Heart left ventricle (tissue), 16 donors: ENCODE measurements at regions not wholly inside any gene's neighbourhood (a gene's known extent, or its start where the extent isn't known, plus 50 kb on each side); places are given as distances from the start of the nearest gene placed in this dataset.

Experiments used
- ATAC-seq, 4 donors: fragments of 200-7000 bp; cut with Tn5 transposase; one replicate each; pipeline ENCODE4 v1.9.1; 2020 to 2022; ENCODE audit warnings: moderate library complexity in 4 of 4, mild to moderate bottlenecking in 3 of 4, moderate number of reproducible peaks in 1 of 4
- DNase-seq, 5 donors: peaks; one replicate each; pipeline ENCODE4 v3.0.0-alpha.2; 2020
- H3K27ac ChIP-seq, 12 donors: fragments of 200-600 bp; sonication (generic) in 4 of 12; one replicate each; pipeline versions ENCODE4 v1.5.0 to v1.8.0; 2016 to 2022; ENCODE audit warnings: mild to moderate bottlenecking in 2 of 12
- H3K27me3 ChIP-seq, 9 donors: fragments of 200-600 bp; sonication (generic) in 2 of 9; one replicate each; pipeline versions ENCODE4 v1.5.1 to v1.8.0; 2016 to 2022; ENCODE audit warnings: mild to moderate bottlenecking in 3 of 9
- H3K36me3 ChIP-seq, 9 donors: fragments of 200-600 bp; sonication (generic) in 2 of 9; one replicate each; pipeline versions ENCODE4 v1.5.0 to v1.8.0; 2018 to 2022; ENCODE audit warnings: mild to moderate bottlenecking in 2 of 9
- H3K4me1 ChIP-seq, 12 donors: fragments of 200-600 bp; sonication (generic) in 4 of 12; one replicate each; pipeline versions ENCODE4 v1.5.0 to v1.8.0; 2016 to 2022; ENCODE audit warnings: mild to moderate bottlenecking in 3 of 12
- H3K4me3 ChIP-seq, 12 donors: fragments of 200-600 bp; sonication (generic) in 4 of 12; one replicate each; pipeline versions ENCODE4 v1.5.0 to v1.8.0; 2017 to 2022; ENCODE audit warnings: mild to moderate bottlenecking in 9 of 12, moderate library complexity in 4 of 12
- H3K9me3 ChIP-seq, 12 donors: fragments of 200-600 bp; sonication (generic) in 4 of 12; one replicate each; pipeline versions ENCODE4 v1.5.0 to v1.8.0; 2016 to 2022; ENCODE audit warnings: mild to moderate bottlenecking in 1 of 12
- POLR2A ChIP-seq, 2 donors: fragments of 450-650 bp; IDR thresholded peaks; one replicate each; pipeline ENCODE4 v1.6.1; 2017; ENCODE audit warnings: antibody characterized with exemption in 2 of 2, mild to moderate bottlenecking in 2 of 2, moderate library complexity in 2 of 2
- WGBS, 4 donors: extraction: QIAGEN DNeasy Blood & Tissue Kit in 2 of 4; methylation state at CpG; one replicate each; pipeline versions ENCODE4 v1.1.5 to v1.1.7; 2013 to 2018; 5-methylcytosine and 5-hydroxymethylcytosine counted together
- intact Hi-C, 10 donors: fragments of 100-400 bp; cut with DNase I; formaldehyde crosslinking; loops; one replicate each; pipeline versions ENCODE4 v1.11.1 to v1.14.2; 2022
- TF ChIP-seq, protein P1 (sequence below), 12 donors: fragments of 200-600 bp; sonication (generic) in 4 of 12; IDR thresholded peaks; one replicate each; pipeline versions ENCODE4 v1.5.0 to v1.8.0; 2018 to 2022; ENCODE audit warnings: antibody characterized with exemption in 12 of 12, mild to moderate bottlenecking in 5 of 12
- donor health status: ischemic (EF 13 %, LVEDD 7.1; RV severe dilation, severe dysfunction).
- donor health status: healthy with polysubstance abuse.
- donor health status: DM: no; HTN: yes; CAD: no.
- donor health status: DM: no; HTN: no; CAD: no.
- donor health status: ischemic (EF 25% LVEDD 6.9; RV normal size, moderate dysfunction).
- donor health status: ischemic (EF 25% LVEDD 5.7; RV mildly dilated, moderate dysfunction).
- donor health status: healthy.
- donor health status: DM: yes; HTN: yes; CAD: no.
- donor health status: ischemic (EF 35%, LVEDD 5.7; RV mildly dilated, moderate dysfunction).
- donor health status: nonischemic (EF 11% LVEDD 7.7; RV severe dilation, severe dysfunction).
- donor health status: DM: yes; HTN: yes; CAD: no.
- donor health status: PGD.
- donor health status: ischemic (EF 29% LVEDD 5.4; RV normal size, mild dysfunction).
- donor health status: nonischemic (EF 23%, LVEDD 6.1; RV moderate dilation, normal function).

DNA sequence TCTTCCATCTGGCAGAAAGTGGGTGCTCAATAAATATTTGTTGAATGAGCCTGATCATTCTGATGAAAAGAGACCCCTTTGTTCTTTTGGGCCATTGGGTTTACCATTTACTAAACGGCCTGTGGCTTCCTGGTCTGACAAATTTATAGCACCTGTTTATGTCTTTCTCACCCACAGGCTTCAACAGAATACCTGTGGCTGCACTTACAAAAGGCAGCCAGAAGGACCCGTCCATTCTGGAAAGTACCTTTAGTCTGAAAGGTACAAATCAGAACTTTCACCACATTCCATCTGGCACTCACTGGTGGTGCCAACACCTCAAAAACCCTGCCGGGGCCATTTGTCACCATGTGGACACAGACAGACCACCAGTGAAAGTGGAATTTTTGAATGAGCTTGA is 167.5 kb downstream of the ETAA1 start:
- Histone ChIP-seq H3K4me3 (no peak overlapping the region), H3K9me3 (no peaks in the 10 kb centered on the region), H3K4me1 (peaks cover 0 to 19% (median 7%) of the 10 kb centered on the region in 12 donors), H3K27ac (peak overlapping the region in 6 of 12 donors; percentile 16 to 79 (median 30)), H3K27me3 (no peaks in the 10 kb centered on the region), H3K36me3 (no peaks in the 10 kb centered on the region)
- no peak for DNase-seq
- 58 to 69% (median 61%) methylated on average over 3 of the region's 3 CpGs for WGBS, 4 donors
- ATAC-seq: no peak
- intact Hi-C loops: loop anchor here in 2 of 10 donors (5.0 kb wide), 2 partner anchors 78 to 83 kb away; no protein-coding TSS in a partner anchor
- TF ChIP-seq POLR2A (IDR thresholded peaks at IDR 0.05): no peak
- TF ChIP-seq, protein P1, sequence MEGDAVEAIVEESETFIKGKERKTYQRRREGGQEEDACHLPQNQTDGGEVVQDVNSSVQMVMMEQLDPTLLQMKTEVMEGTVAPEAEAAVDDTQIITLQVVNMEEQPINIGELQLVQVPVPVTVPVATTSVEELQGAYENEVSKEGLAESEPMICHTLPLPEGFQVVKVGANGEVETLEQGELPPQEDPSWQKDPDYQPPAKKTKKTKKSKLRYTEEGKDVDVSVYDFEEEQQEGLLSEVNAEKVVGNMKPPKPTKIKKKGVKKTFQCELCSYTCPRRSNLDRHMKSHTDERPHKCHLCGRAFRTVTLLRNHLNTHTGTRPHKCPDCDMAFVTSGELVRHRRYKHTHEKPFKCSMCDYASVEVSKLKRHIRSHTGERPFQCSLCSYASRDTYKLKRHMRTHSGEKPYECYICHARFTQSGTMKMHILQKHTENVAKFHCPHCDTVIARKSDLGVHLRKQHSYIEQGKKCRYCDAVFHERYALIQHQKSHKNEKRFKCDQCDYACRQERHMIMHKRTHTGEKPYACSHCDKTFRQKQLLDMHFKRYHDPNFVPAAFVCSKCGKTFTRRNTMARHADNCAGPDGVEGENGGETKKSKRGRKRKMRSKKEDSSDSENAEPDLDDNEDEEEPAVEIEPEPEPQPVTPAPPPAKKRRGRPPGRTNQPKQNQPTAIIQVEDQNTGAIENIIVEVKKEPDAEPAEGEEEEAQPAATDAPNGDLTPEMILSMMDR (IDR thresholded peaks at IDR 0.05): no peak

DNA sequence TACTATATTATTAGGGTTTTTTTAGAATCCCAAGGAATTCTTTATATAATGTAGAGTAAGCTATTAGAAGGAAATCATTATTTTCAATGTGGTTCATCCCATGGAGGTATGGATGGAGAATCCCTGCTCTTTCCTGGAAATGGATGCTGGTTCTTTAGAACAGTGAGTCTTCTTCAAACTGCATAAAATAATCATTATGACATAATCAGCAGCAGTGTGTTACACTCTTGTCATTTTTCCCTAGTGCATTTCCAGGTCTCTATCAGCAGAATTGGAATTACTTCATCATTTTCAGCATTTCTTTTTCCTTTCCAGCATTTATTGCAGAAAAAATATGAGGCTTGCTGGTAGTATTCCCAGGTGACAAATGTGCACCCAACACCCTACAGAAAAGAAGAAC is 168.1 kb downstream of the ETAA1 start:
- DNase-seq: no peak

DNA sequence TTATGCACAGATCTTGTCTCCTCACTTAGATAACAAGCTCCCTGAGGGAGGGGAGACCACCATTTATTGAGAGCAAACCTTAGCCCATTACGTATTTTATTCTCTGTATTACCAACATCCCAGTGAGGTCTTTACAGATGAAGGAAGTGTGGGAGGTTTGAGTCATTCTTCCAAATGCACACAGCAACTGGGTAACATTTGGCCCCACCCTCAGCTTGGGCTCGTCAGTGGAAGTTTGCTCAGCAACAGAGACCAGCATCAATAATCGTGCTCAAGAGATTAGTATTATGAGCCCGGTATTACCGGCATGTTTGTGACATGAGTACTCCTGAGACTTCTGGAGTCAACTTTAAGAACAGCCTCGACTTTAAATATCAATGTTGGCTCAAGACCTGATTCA is 168.6 kb downstream of the ETAA1 start:
- Histone ChIP-seq H3K4me3 (no peak overlapping the region), H3K27ac (peak overlapping the region in 1 of 12 donors; percentile 79), H3K36me3 (no peaks in the 10 kb centered on the region), H3K4me1 (peaks cover 0 to 18% (median 6%) of the 10 kb centered on the region in 12 donors), H3K27me3 (no peaks in the 10 kb centered on the region), H3K9me3 (no peaks in the 10 kb centered on the region)
- DNase-seq (peak in 2 of 5 donors; percentile 15 to 52), ATAC-seq (peak in 3 of 4 donors; percentile 16 to 65 (median 50))
- TF ChIP-seq, protein P1 (IDR thresholded peaks at IDR 0.05): no peak
- TF ChIP-seq POLR2A (IDR thresholded peaks at IDR 0.05): no peak
- 62 to 74% (median 65%) methylated on average over 6 of the region's 6 CpGs for WGBS, 4 donors
- intact Hi-C loops: no loop called here

More for the DNA sequence above, 168.1 kb downstream of the ETAA1 start:
- Histone ChIP-seq H3K9me3 (no peaks in the 10 kb centered on the region), H3K27me3 (no peaks in the 10 kb centered on the region), H3K4me3 (no peak overlapping the region), H3K36me3 (no peaks in the 10 kb centered on the region), H3K4me1 (peaks cover 0 to 19% (median 6%) of the 10 kb centered on the region in 12 donors), H3K27ac (peak overlapping the region in 2 of 12 donors; percentile 37 to 79)
- no peak for ATAC-seq
- intact Hi-C loops: no loop called here
- TF ChIP-seq POLR2A (IDR thresholded peaks at IDR 0.05): no peak
- TF ChIP-seq, protein P1 (IDR thresholded peaks at IDR 0.05): no peak

DNA sequence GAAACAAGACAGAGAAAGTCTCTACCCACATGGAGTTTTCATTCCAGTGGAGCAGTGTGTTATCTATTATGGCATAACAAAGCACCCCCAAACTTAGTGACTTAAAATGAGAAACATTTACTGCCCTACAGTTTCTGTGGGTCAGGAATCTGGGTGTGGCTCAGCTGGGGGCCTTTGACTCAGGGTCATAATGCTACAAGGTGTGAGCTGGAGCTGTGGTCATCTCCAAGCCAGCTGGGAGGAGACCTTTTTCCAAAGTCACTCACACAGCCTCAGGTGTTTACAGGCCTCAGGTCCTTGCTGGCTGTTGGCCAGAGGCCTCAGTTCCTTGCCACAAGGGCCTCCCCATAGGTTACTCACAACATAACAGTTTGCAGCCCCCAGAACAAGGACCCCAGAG is 169.2 kb downstream of the ETAA1 start:
- intact Hi-C loops: no loop called here
- H3K36me3 ChIP-seq: no peaks in the 10 kb centered on the region
- peaks cover 0 to 3% (median 0%) of the 10 kb centered on the region in 12 donors for H3K9me3 ChIP-seq
- ATAC-seq (no peak), DNase-seq (no peak)
- TF ChIP-seq, protein P1 (IDR thresholded peaks at IDR 0.05): no peak
- TF ChIP-seq POLR2A (IDR thresholded peaks at IDR 0.05): no peak
- H3K4me1 ChIP-seq: peaks cover 0 to 13% (median 4%) of the 10 kb centered on the region in 12 donors
- no peaks in the 10 kb centered on the region for H3K27me3 ChIP-seq
- no peak overlapping the region for H3K4me3 ChIP-seq
- peak overlapping the region in 1 of 12 donors; percentile 79 for H3K27ac ChIP-seq
